Amniotic epithelial cell (primary cell): ENCODE measurements at regions not wholly inside any gene's neighbourhood (a gene's known extent, or its start where the extent isn't known, plus 50 kb on each side); places are given as distances from the start of the nearest gene placed in this dataset.
A peak's percentile ranks its signal among the peaks of the same experiment; 100 is the strongest.

Experiments used
- DNase-seq: peaks from one replicate; pipeline ENCODE4 v3.0.0-alpha.2; 2010; ENCODE audit warnings: low read depth

- no peak for DNase-seq
These were observed 151.0 kb downstream of the MREG start for GRCh38 chr2:215862351-215862771.

GRCh38 chr2:215861607-215862350, 151.6 kb downstream of the MREG start:
- DNase-seq, result no peak

- no peak for DNase-seq
These were observed 157.3 kb downstream of the MREG start for GRCh38 chr2:215856080-215856479.

GRCh38 chr2:215855308-215855707, 158.0 kb downstream of the MREG start:
- peak; percentile 69 for DNase-seq

GRCh38 chr2:215854008-215854407, 159.3 kb downstream of the MREG start:
- DNase-seq, result no peak

GRCh38 chr2:215851696-215852095, 161.7 kb downstream of the MREG start:
- DNase-seq, result no peak

GRCh38 chr2:215851082-215851481, 162.3 kb downstream of the MREG start:
- peak; percentile 55 for DNase-seq

GRCh38 chr2:215850380-215850779, 163.0 kb downstream of the MREG start:
- DNase-seq, result no peak

- no peak for DNase-seq
These were observed 163.6 kb downstream of the MREG start for GRCh38 chr2:215849771-215850170.

GRCh38 chr2:215848698-215849097, 164.7 kb downstream of the MREG start:
- no peak for DNase-seq

GRCh38 chr2:215848146-215848545, 165.2 kb downstream of the MREG start:
- no peak for DNase-seq

- no peak for DNase-seq
These were observed 165.6 kb downstream of the MREG start for GRCh38 chr2:215847718-215848117.

- DNase-seq, result no peak
These were observed 166.3 kb downstream of the MREG start for GRCh38 chr2:215847056-215847455.

GRCh38 chr2:215845839-215846586, 167.3 kb downstream of the MREG start:
- DNase-seq, result no peak

GRCh38 chr2:215843579-215843978, 169.8 kb downstream of the MREG start:
- peak; percentile 65 for DNase-seq

GRCh38 chr2:215841175-215841816, 172.1 kb downstream of the MREG start:
- no peak for DNase-seq

- no peak for DNase-seq
These were observed 173.5 kb downstream of the MREG start for GRCh38 chr2:215839816-215840215.

- no peak for DNase-seq
These were observed 174.0 kb downstream of the MREG start for GRCh38 chr2:215839309-215839708.

GRCh38 chr2:215836881-215837280, 176.5 kb downstream of the MREG start:
- no peak for DNase-seq

GRCh38 chr2:215835657-215836056, 177.7 kb downstream of the MREG start:
- DNase-seq, result no peak

- DNase-seq, result no peak
These were observed 178.1 kb downstream of the MREG start for GRCh38 chr2:215835231-215835630.

- peak; percentile 92 for DNase-seq
These were observed 179.7 kb downstream of the MREG start for GRCh38 chr2:215833531-215834162.

GRCh38 chr2:215832791-215833190, 180.6 kb downstream of the MREG start:
- peak; percentile 25 for DNase-seq
